ENCODE measurements at regions not wholly inside any gene's neighbourhood (a gene's known extent, or its start where the extent isn't known, plus 50 kb on each side); places are given as distances from the start of the nearest gene placed in this dataset.
"Not testable (repeated sequence)": the region's sequence is repeated elsewhere in the genome, so short reads cannot be mapped to it uniquely, and the experiment has no call there.

DNA sequence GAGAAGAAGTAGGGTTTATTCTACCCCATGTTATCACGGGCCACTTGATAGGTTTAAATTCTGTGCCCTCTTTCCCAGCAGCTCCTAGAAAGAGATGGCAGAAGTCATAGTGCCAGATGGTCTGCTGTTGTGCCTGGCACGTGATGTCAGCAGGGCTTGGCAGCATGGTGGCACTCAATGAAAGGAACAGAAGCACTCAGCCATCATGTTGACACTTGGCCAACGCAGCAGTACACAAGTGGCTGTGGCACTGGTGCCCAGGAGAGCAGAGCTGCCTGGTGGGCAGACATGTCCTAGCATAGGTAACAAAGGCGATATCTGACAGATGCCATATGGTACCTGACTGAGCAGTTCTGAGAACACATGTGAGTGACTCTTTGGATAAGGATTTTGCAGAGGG, 796.4 kb upstream of the ACO1 start:
- H3K27ac Mint-ChIP-seq (ENCODE audit: unreplicated experiment) = peak overlapping the region; percentile 94
- peaks cover 1% of the 10 kb centered on the region for H3K27me3 Mint-ChIP-seq (ENCODE audit: unreplicated experiment)
- TF ChIP-seq, protein P1, sequence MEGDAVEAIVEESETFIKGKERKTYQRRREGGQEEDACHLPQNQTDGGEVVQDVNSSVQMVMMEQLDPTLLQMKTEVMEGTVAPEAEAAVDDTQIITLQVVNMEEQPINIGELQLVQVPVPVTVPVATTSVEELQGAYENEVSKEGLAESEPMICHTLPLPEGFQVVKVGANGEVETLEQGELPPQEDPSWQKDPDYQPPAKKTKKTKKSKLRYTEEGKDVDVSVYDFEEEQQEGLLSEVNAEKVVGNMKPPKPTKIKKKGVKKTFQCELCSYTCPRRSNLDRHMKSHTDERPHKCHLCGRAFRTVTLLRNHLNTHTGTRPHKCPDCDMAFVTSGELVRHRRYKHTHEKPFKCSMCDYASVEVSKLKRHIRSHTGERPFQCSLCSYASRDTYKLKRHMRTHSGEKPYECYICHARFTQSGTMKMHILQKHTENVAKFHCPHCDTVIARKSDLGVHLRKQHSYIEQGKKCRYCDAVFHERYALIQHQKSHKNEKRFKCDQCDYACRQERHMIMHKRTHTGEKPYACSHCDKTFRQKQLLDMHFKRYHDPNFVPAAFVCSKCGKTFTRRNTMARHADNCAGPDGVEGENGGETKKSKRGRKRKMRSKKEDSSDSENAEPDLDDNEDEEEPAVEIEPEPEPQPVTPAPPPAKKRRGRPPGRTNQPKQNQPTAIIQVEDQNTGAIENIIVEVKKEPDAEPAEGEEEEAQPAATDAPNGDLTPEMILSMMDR (IDR thresholded peaks at IDR 0.05; ENCODE audit: partially characterized antibody, unreplicated experiment) = no peak
- peak overlapping the region; percentile 71 for H3K4me3 Mint-ChIP-seq (ENCODE audit: unreplicated experiment)
- DNase-seq = peak; percentile 11
- H3K36me3 Mint-ChIP-seq (ENCODE audit: unreplicated experiment) = no peaks in the 10 kb centered on the region
- peaks cover 21% of the 10 kb centered on the region for H3K4me1 Mint-ChIP-seq (ENCODE audit: low read depth, unreplicated experiment)
- peaks cover 6% of the 10 kb centered on the region for H3K9me3 Mint-ChIP-seq (ENCODE audit: unreplicated experiment)

DNA sequence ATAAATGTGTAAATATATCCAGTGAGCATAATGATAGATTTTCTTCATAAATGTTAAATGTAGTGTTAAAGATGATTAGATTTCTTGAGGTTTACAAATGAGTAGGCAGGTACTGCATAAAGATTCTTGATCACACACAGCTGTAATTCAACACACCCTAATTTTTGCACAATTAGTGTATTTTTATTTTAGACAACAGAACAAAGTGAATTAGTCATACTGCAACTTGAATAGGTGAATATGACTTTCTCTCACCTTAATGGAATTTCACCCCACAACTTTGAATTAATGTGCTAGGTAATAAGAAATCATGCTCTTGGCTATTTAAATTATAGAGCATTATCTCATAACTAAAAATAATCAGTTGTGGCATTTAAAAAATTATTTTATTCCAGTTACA, 795.7 kb upstream of the ACO1 start:
- peaks cover 6% of the 10 kb centered on the region for H3K9me3 Mint-ChIP-seq (ENCODE audit: unreplicated experiment)
- peak overlapping the region; percentile 94 for H3K27ac Mint-ChIP-seq (ENCODE audit: unreplicated experiment)
- peaks cover 1% of the 10 kb centered on the region for H3K27me3 Mint-ChIP-seq (ENCODE audit: unreplicated experiment)
- TF ChIP-seq, protein P1 (IDR thresholded peaks at IDR 0.05; ENCODE audit: partially characterized antibody, unreplicated experiment) = no peak
- no peak for DNase-seq
- H3K36me3 Mint-ChIP-seq (ENCODE audit: unreplicated experiment) = no peaks in the 10 kb centered on the region
- peak overlapping the region; percentile 2 for H3K4me3 Mint-ChIP-seq (ENCODE audit: unreplicated experiment)
- peaks cover 21% of the 10 kb centered on the region for H3K4me1 Mint-ChIP-seq (ENCODE audit: low read depth, unreplicated experiment)

DNA sequence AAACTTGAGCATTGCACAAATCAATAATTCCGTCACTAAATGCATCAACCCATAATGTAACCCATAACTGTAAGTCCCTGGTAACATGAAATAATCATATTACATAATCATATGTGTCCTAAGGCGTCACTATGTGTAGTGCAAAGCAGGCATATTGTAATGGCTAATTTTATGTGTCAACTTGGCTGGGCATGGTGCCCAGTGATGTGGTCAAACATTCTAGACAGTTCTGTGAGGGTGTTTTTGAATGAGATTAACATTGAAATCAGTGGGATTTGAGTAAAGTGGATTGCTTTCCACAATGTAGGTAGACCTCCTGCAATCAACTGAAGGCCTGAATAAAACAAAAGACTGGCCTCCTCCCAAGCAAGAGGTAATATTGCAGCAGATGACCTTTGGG, 794.4 kb upstream of the ACO1 start:
- no peak overlapping the region for H3K4me3 Mint-ChIP-seq (ENCODE audit: unreplicated experiment)
- DNase-seq = no peak
- TF ChIP-seq, protein P1 (IDR thresholded peaks at IDR 0.05; ENCODE audit: partially characterized antibody, unreplicated experiment) = no peak
- peaks cover 21% of the 10 kb centered on the region for H3K4me1 Mint-ChIP-seq (ENCODE audit: low read depth, unreplicated experiment)
- H3K27ac Mint-ChIP-seq (ENCODE audit: unreplicated experiment) = no peak overlapping the region
- peaks cover 6% of the 10 kb centered on the region for H3K9me3 Mint-ChIP-seq (ENCODE audit: unreplicated experiment)
- peaks cover 1% of the 10 kb centered on the region for H3K27me3 Mint-ChIP-seq (ENCODE audit: unreplicated experiment)
- H3K36me3 Mint-ChIP-seq (ENCODE audit: unreplicated experiment) = no peaks in the 10 kb centered on the region

DNA sequence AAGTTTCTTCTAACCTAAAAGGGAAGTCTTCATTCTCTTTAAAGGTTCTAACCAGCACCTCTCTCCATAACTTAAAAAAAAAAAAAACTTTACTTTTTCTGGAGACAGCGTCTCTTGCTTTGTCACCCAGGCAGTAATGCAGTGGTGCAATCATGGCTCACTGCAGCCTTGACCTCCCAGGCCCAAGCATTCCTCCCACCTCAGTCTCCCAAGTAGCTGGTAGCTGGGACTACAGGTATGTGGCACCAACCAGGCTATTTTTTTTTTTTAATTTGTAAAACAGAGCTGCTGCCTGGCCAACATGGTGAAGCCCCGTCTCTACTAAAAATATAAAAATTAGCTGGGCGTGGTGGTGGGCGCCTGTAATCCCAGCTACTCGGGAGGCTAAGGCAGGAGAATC, 787.4 kb upstream of the ACO1 start:
- not testable (repeated sequence) for H3K27ac Mint-ChIP-seq (ENCODE audit: unreplicated experiment); H3K27me3 Mint-ChIP-seq (ENCODE audit: unreplicated experiment); H3K4me1 Mint-ChIP-seq (ENCODE audit: low read depth, unreplicated experiment); H3K36me3 Mint-ChIP-seq (ENCODE audit: unreplicated experiment); DNase-seq; H3K9me3 Mint-ChIP-seq (ENCODE audit: unreplicated experiment); H3K4me3 Mint-ChIP-seq (ENCODE audit: unreplicated experiment)

DNA sequence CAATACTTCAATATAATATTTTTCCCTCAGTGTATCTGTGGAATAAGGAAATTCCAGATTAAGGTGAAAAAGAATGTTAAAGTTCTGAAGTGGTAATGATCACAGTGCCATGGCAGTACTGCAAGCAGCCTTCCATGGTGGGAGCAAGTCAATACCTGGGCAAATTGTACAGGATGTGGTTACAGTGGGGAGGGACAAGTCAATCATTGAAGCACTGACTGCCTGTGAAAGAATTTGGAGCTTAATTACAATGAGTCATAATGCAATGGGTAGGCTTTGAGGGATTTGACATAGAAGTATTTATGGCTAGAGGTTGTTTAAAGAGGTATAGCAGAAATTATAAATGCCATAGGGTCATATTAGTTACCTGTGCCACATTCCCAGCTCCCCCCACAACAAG, 786.5 kb upstream of the ACO1 start:
- H3K9me3 Mint-ChIP-seq (ENCODE audit: unreplicated experiment) = no peaks in the 10 kb centered on the region
- no peaks in the 10 kb centered on the region for H3K4me1 Mint-ChIP-seq (ENCODE audit: low read depth, unreplicated experiment)
- H3K27me3 Mint-ChIP-seq (ENCODE audit: unreplicated experiment) = no peaks in the 10 kb centered on the region
- TF ChIP-seq, protein P1 (IDR thresholded peaks at IDR 0.05; ENCODE audit: partially characterized antibody, unreplicated experiment) = no peak
- no peak overlapping the region for H3K4me3 Mint-ChIP-seq (ENCODE audit: unreplicated experiment)
- H3K36me3 Mint-ChIP-seq (ENCODE audit: unreplicated experiment) = no peaks in the 10 kb centered on the region
- no peak for DNase-seq
- no peak overlapping the region for H3K27ac Mint-ChIP-seq (ENCODE audit: unreplicated experiment)

DNA sequence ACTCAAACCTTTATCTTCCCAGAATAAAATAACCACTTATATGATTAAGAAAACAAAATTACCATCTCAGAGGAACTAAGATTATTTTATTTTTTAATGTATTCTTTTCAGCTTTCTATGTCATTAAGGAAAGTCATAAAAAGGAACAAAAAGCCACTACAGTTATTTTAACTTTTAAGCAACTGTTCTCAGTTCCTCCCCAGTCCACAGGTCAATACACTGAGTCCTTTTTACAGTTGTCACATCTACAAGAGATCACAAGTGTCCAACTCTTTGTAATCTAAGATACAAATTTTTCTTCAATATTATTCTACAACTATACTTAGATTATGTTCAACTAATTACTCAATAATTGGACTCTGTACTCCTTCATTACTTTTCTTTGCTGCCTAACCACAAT, 782.8 kb upstream of the ACO1 start:
- Mint-ChIP-seq H3K4me3 (ENCODE audit: unreplicated experiment) (no peak overlapping the region), H3K27ac (ENCODE audit: unreplicated experiment) (no peak overlapping the region), H3K4me1 (ENCODE audit: low read depth, unreplicated experiment) (no peaks in the 10 kb centered on the region), H3K36me3 (ENCODE audit: unreplicated experiment) (no peaks in the 10 kb centered on the region), H3K9me3 (ENCODE audit: unreplicated experiment) (no peaks in the 10 kb centered on the region), H3K27me3 (ENCODE audit: unreplicated experiment) (no peaks in the 10 kb centered on the region)
- no peak for DNase-seq
- TF ChIP-seq, protein P1 (IDR thresholded peaks at IDR 0.05; ENCODE audit: partially characterized antibody, unreplicated experiment) = no peak
